Sciatic nerve (tissue), 2 donors: ENCODE measurements at regions not wholly inside any gene's neighbourhood (a gene's known extent, or its start where the extent isn't known, plus 50 kb on each side); places are given as distances from the start of the nearest gene placed in this dataset.
"Not testable (repeated sequence)": the region's sequence is repeated elsewhere in the genome, so short reads cannot be mapped to it uniquely, and the experiment has no call there.

ENCODE experiments used
- ATAC-seq: fragments of 200-7000 bp; cut with Tn5 transposase; one replicate; pipeline ENCODE4 v1.9.1; 2020; ENCODE audit warnings: mild to moderate bottlenecking, moderate library complexity
- DNase-seq: peaks from one replicate; pipeline ENCODE4 v3.0.0-alpha.2; 2020; ENCODE audit warnings: low spot score
- intact Hi-C: fragments of 100-400 bp; cut with DNase I; formaldehyde crosslinking; loops from one replicate; pipeline ENCODE4 v1.14.2; 2022
- donor health status: DM: no; HTN: no; CAD: no.
- donor health status: DM: no; HTN: no; CAD: no.

DNA sequence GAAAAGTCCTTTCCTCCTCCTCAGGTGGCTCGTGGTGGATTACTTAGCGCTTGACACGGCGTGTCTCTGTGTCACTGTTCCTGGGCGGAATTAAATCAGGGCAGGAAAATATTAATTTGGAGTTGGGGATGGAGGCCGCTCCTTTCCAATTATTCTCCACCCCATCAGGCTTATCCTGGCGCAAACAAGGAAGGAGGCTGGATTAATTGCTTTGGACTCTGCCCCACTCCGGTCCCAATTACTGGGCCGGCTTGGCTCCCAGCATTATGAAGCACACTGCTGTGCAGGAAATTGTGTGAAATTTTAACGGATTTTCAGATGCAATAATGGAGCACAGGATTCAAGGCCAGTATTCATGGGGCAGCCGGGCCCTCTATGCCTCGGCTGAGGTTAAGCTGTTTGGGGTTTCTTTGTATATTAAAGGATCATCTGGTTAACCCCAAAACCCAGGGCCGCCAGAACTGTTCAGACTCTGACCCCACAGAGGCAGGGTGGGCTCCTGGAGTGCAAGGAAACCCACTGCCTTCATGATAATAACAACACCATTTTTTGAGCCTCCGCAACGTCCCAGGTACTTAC is 87.8 kb downstream of the MRM1 start:
- DNase-seq, result no peak
- intact Hi-C loops, result loop anchor here (10.0 kb wide), 1 partner anchor 176 kb away; no protein-coding TSS in a partner anchor
- no peak for ATAC-seq

DNA sequence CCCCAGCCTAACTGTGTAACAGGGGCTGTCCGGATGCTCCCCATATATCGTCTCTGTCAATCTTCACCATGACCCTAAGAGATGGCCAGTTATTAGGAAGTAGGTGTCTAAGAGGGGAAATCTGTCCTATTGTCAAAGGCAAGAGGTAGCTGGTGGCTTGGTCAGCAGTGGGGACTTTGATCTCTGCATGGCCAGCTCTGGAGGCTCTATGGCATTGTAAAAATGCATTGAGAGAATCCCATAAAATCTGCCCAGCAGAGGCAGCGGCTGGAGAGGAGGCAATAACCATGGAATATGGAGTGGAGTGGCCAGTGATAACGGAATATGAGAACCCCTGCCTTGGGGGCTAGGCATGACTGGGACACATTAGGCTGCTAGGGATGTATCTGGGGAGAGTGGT is 88.8 kb downstream of the MRM1 start:
- ATAC-seq, result no peak

DNA sequence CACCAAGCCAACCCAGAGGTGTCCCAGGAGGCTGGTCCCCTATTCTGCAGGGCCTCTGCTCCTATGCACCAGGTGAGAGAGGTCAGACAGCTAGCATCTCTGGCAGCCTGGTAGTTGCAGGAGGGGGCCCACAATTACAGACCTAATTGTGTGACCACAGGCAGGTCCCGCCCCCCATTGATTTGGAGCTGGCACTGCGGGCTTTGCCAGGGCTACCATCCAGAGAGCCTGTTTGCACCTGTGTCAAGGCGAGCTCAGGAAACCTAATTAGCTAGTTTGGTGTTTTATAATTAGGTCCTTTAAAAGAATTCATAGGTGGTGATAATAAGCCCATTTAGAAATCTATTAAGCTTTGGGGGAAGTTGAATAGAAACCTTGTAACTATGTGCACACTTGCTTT is 90.2 kb downstream of the MRM1 start:
- intact Hi-C loops, result no loop called here
- ATAC-seq, result no peak
- no peak for DNase-seq

More for the DNA sequence above, 88.8 kb downstream of the MRM1 start:
- DNase-seq, result no peak
- intact Hi-C loops, result no loop called here

DNA sequence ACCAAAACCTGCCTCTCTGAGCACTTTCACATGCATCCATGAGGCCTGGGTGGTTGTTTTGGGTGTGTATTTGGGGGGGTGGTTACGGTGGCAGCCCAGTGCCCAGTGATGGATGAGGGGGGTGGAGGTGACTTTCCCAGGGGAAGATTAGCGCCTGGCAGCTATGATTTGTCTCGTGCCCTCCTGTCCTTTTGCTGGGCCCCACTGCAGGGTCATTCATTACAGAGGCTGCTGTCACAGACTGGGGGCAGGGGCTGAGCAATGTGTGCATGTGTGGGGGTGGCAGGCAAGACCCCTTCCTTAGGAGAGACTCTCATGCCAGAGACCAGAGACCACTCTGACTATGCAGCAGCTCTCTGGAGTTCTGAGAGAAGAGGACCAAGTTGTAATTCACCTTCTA is 93.7 kb downstream of the MRM1 start:
- no peak for DNase-seq
- no peak for ATAC-seq
- intact Hi-C loops, result no loop called here

DNA sequence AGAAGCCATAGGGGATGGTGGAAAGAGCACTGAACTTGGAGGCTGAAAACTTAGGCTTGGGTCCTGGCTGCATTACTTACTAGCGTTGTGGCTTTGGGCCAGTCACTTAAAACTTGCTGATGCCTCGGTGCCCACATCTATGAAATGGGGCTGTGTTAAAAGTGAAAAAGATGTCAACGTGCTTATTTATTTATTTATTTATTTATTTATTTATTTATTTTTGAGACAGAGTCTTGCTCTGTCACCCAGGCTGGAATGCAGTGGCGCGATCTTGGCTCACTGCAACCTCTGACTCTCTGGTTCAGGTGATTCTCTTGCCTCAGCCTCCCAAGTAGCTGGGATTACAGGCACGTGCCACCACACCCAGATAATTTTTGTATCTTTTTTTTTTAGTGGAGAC is 94.3 kb downstream of the MRM1 start:
- ATAC-seq, intact Hi-C loops, DNase-seq: not testable (repeated sequence)

DNA sequence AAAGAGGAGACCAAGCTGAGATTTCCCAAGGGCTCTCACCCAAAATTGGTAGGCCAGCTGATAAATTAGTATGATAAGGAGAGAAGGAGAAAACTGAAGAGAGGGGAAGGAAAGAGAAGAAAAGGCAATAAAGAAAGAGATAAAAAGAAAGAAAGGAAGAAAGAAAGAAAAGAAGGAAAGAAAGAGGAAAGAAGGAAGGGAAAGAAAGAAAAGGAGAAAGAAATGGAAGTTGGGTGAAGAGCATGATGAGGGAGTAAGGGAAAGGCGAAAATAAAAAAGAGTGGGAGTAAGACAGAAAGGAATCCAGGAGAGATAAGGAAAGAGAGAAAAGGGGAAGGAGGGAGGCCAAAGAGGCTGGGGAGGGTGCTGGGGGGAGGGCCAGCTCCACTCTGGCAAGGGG is 95.4 kb downstream of the MRM1 start:
- no peak for ATAC-seq
- intact Hi-C loops, result no loop called here
- no peak for DNase-seq

DNA sequence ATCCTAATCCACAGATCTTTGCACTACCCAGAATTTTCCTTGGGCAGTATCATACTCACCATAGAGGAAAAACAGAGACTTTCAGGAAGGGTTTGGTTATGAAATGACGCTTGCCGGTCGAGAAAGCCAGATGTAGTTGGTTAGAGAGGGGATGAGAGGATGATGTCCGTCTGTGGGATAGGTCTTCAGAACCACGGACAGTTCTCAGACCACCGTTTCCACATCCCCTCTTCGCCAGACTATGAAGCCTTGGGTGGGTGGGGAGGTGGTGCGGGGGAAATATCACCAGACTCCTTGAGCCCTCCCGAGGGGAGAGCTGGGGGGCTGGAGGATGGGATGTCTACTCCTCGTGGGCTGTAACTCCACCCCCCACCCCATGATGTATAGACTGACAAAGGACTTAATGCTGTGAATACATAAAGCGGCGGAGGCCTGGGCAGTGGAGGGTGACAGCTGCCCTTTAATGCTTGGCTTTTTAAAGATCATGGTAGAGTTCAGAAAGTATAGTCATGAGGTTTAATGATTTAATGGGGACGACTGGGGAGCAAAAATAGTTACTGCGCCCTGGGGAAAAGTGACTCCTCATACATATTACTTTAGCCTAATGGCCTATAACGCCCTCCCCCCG is 96.6 kb downstream of the MRM1 start:
- ATAC-seq (no peak), DNase-seq (no peak)
- intact Hi-C loops, result no loop called here

DNA sequence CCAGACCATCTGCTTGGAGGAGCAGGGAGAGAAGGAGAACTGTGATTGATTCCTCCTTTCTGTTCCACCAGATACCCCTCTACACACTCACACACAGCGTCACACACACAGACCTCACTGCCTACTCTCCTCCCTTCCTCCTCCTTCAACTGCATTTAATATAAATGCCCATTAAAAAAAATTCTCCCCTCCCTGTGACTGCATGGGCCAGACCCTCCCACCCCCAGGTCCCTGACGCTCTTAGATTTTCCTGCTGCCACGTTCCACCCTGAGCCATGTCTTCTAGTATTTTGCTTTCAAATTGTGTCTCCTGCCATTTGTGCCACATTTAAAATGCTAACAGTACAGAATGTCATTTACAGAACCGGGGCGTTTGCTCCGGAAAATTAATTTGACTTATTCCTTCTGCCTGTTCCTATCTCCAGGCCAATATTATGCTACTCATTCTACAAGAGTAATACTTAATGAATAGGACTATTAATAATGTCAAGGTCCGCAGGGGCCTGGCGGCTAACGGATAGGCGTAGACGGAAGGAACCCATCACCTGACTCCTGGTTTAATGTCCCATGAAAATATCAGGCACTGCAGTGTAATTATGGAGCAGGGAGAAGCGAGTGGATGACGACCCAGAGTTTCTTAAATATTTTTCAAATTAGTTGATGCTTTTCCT is 100.2 kb downstream of the MRM1 start:
- intact Hi-C loops, result no loop called here
- DNase-seq, result no peak
- no peak for ATAC-seq

DNA sequence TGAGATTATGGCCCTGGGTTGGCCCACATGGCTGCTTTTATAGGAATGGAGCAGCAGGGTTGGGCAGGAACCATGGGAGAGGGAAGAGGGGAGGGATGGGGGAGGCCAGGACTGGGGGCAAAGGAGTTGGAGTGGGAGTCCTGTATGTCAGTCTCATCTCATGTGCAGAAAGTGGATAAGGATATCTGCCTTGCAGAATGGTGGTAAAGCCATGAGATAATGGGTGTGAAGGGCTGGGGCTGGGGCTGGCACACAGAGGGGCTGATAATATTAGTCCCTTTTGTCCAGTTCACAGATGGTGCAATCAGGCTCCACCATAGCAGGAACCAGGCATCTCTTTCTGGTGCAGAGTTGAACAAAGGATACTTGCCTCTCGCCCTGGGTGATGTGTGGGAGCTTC is 101.3 kb downstream of the MRM1 start:
- no peak for DNase-seq
- no peak for ATAC-seq
- intact Hi-C loops, result no loop called here

DNA sequence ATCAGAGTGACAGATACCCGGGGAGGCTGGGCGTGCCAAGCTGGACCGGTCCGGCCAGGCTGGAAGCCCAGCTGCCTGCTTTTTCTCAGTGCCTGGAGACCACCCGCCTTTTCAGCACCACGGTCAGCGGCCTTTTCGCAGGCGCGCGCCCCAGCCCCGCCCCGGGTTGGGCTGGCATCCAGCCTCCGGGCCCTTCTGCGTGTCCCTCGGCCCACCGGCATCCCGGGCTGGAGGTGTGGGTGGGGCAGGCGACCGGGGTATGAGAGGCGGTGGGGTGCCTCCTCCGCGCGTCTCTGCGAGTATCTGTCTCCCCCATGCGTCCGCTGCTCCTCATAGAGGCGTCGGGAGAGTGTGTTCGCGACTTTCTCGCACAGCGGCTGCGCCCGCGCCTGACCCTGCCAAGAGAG is 102.5 kb downstream of the MRM1 start:
- DNase-seq, result no peak
- intact Hi-C loops, result no loop called here
- no peak for ATAC-seq

DNA sequence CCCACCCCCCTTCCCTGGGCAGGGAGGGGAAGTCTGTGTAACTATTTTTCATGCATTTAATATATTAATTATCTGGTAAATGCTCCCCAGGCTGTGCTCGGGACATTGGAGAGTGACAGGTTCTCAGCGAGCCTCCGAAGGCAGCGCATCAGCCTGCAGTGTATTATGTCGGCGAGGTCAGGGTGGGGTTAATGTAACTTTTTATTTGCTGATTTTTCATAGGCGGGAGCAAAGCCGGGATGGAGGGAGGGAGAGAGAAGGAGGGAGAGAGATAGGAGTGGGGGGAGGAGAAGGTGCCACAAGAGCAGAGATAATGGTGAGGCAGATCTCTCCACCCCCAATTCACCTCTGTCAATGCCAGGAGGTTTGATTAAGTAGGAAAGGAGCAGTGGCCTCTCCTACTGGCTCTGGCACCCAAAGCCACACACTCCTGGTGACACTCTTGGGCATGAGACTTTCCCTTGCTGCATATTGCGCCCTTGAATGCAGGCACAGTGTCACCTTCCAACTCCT is 104.0 kb downstream of the MRM1 start:
- no peak for ATAC-seq
- no peak for DNase-seq
- intact Hi-C loops, result no loop called here

DNA sequence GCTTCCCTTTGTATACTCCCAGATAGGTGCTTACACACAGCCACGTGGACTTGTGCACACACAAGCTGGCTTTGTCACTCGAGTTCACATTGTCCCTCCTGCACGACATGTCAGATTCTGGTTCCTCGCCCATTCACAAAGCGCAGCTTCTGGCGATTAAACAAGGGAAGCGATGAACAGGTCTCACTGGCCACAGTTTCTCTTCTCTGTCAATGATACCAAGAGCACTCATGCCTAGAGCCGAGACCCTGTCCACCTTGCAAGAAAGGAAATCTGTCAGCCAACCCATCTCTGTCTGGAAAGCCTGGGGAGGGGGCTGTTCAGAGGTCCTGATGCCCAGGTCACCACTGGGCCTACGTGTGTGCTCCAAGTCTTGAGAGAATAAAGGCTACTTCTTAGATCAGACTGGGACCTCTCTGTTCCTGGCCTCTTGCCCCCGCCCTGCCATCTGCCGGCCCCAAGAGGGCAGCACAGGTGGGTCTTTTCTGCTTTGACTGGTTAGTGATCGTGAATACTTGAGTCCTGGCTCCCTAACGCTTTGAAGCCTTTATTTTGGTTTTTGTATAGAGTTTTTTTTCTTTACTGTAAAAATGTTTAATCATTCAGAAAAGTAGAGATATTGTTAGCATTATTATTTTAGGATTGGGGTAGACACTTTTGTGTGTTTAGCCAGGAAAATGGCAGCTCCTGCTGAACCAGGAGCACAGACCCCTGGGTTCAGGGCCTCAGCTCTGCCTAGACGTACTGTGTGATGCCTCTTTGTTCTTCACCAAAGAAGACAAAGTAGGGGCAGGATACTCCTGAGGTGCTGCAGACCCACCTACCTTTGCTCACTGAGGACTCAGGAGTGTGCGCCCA is 104.7 kb downstream of the MRM1 start:
- intact Hi-C loops, result no loop called here
- ATAC-seq (no peak), DNase-seq (no peak)

DNA sequence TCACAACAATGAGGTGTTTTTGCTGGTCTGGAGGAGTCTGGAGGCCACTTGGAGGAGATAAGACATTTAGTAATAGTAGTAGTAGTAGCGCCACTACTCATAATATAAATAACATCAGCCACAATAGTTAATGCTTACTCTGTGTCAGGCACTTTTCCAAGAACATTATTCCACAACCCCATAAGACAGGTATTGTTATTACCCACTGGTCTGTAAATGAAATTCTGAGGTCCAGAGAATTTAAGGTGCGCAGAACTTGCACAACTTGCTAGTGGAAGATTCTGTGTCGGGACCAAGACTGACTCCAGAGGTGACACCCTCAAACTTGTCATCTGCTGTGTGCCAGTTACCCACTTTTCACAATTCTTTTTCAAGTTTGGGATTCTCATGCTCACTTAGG is 106.5 kb downstream of the MRM1 start:
- intact Hi-C loops, result no loop called here
- ATAC-seq (no peak), DNase-seq (no peak)

DNA sequence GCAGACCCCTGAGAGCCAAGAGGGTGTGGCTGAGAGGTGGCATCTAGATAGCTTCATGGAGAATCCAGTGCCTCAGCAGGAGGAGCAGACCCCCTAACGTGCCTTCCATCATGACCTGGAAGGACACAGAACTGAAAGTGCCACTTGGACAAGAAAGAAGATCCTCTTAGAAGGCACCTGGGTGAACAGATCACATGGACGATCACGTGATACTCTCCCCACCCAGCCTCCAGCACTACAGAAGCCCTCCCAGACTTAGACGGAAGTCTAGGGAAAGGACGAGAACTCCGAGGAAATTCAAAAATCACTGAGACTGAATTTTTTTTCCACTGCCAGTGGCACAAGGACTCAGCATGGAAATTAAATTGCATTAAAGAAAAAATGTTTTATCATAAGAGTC is 113.4 kb downstream of the MRM1 start:
- intact Hi-C loops, result no loop called here
- DNase-seq (no peak), ATAC-seq (no peak)

DNA sequence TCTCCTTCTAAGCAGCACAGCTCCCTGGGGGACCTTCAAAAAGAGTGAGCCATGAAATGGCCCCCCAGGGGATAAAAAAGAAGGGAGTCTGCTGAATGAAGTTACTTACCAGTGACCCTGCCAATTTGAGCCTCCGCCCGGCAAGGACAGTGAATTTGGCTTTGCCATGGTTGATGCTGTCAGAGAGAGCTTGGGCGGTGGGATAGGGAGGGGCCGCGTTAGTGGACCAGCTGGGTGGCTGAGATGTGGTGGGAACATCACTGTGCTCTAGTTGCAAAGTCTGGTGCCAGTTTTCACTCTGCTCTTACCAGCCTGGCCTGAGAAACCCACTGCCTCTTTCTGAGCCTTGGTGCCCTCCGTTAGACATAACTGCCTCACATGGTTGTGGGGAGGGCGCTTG is 114.6 kb downstream of the MRM1 start:
- no peak for ATAC-seq
- intact Hi-C loops, result no loop called here
- DNase-seq, result no peak

DNA sequence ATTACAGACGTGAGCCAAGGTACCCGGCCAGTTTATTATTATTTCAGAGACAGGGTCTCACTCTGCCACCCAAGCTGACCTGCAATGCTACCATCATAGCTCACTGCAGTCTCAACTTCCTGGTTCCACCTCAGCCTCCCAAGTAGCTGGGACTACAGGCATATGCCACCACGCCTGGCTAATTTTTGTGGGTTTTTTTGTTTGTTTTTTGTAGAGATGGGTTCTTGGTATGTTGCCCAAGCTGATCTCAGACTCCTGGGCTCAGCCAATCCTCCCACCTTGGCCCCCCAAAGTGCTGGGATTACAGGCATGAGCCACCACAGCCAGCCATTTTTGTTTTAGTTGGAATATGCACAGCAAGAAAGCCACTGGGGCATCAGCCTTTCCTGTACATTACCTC is 115.7 kb downstream of the MRM1 start:
- intact Hi-C loops, result no loop called here
- no peak for DNase-seq
- no peak for ATAC-seq

DNA sequence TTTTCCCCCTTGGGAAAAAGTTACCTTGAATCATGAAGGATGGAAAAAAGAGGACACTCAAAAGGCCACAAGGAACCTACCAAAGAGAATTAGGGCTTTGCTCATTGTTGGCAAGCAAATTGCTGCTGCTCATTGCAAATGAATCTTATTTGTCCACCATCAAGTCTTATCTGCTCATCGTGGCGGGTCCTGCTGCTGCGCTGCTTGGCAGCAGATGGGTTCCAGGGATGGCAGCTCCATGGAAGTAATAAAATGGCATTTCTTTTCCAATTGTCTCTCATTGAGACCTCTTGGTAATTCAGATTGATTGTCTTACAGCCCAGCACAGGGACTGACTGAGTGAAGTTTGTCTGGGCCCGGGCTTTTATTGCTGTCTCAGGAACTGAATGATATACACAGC is 118.7 kb downstream of the MRM1 start:
- no peak for ATAC-seq
- intact Hi-C loops, result no loop called here
- no peak for DNase-seq

DNA sequence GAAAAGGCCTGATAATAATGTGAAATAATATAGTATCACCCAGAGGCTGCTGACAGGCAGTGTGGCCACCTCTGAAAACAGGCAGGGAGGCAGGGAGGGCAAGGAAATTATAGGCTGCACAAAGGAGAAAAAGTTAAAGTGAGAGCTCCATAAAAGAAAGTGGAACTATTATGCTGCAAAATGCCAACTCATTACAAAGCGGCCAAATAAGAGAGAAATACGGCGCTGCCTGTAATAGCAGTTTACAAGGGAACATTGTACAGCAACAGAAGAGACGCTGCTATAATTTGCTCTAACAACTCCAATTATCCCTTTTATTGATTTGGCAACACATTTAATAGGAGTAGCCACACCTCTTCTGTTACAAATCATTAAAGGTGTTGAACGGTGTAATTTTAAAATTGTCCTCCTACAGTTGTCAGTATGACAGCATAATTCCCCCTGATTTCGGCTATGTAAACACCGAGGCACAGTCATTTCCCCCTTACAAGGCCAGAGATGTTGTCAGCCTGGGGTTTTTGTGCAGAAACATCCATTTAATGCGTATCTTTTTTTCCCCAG is 120.3 kb downstream of the MRM1 start:
- no peak for ATAC-seq
- intact Hi-C loops, result no loop called here
- DNase-seq, result no peak

DNA sequence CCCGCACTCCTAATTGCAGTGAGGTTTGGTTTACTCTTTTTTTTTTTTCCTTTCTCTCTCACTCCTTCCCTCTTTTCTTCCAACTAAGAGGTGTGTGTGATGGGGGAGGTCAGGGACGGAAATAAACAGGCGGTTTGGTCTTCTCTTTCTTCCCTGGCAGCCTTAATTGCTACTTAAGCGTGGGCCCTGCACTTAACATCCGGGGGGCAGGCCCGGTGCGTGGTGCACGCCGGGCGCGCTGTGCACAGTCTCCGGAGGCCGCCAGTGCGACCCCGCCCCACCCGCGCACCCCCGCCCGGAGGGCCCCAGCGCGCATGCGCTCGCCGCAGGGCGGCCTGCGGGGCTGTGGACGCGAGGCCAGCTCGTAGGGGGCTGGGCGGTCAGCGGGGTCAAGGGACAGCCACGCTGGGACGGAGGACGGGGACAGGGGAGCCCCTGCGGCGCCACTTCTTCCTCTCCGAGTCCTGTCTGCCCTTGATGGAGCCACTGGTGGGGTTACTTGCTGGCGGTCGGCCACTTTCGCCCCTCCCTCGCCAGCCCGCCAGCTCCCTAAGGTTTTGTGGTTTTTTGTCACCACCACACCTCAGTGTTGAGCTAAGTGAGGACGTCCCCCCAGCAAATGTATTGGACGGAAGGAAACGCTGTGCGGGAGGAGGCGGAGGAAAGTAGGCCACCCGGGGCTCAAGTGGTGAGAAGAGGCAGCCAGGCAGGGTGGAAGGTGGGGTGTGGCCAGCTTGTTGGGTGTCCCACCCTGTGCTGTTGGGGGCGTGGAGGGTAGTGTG is 120.9 kb downstream of the MRM1 start:
- peak; percentile 69 for DNase-seq
- intact Hi-C loops, result no loop called here
- ATAC-seq, result peak; percentile 89
